HepG2 (cell line): ENCODE measurements at regions not wholly inside any gene's neighbourhood (a gene's known extent, or its start where the extent isn't known, plus 50 kb on each side); places are given as distances from the start of the nearest gene placed in this dataset.

ENCODE experiments used
- ATAC-seq: fragments of 200-7000 bp; cut with Tn5 transposase; 3 replicates; pipeline ENCODE4 v1.9.1; 2020; ENCODE audit warnings: mild to moderate bottlenecking, moderate library complexity
- BruUV-seq: library from RNA; stranded (reverse); fragments of 400-500 nt; replicated peaks from 2 replicates; lab custom pipeline; 2021; lab: Mats Ljungman, UMichigan
- CTCF ChIA-PET: fragments of 300-600 bp; formaldehyde crosslinking; extraction: SDS; loops from one replicate; lab custom pipeline; 2021; ENCODE audit warnings: low total read pairs, inconsistent platforms, low intra/inter-chr PET ratio; lab: Yijun Ruan, JAX
- POLR2A ChIA-PET: fragments of 350-600 bp; sonication (Branson Sonifier 250); formaldehyde crosslinking; loops from one replicate; lab custom pipeline; 2020; ENCODE audit warnings: antibody characterized with exemption, inconsistent platforms; lab: Yijun Ruan, JAX
- DNase-seq: peaks from one replicate; pipeline ENCODE4 v3.0.0-alpha.2; 2015; ENCODE audit warnings: low spot score
- FAIRE-seq: peaks from 3 replicates; lab custom pipeline; 2011; peaks lifted over from hg19 to GRCh38; lab: Jason Lieb, UNC
- H2AFZ ChIP-seq: one replicate; pipeline ENCODE4 v1.6.1; 2011; ENCODE audit warnings: low read length, inconsistent platforms
- H3K27ac ChIP-seq: fragments of 300-600 bp; 3 replicates; pipeline ENCODE4 v1.8.0; 2011; ENCODE audit warnings: mixed run types, mild to moderate bottlenecking, mixed read lengths, low read length, inconsistent platforms; ENCODE audit not compliant: insufficient read depth; ENCODE audit errors: extremely low read length
- H3K27me3 ChIP-seq, 2 experiments: fragments of 200-600 bp in 1 of 2; 2 replicates in 1 of 2; 3 replicates in 1 of 2; pipeline versions ENCODE4 v1.6.0 to v1.8.0; 2011; ENCODE audit warnings: low read length in 2 of 2, mild to moderate bottlenecking in 2 of 2, moderate library complexity in 2 of 2, inconsistent platforms in 1 of 2; ENCODE audit not compliant: insufficient read depth in 2 of 2, control insufficient read depth in 1 of 2
- H3K36me3 ChIP-seq, 2 experiments: fragments of 200-600 bp in 1 of 2; replicated peaks in 1 of 2; 2 replicates in 1 of 2; 3 replicates in 1 of 2; pipeline versions ENCODE4 v1.5.1 to v1.8.0; 2011; ENCODE audit warnings: low read length in 2 of 2, inconsistent platforms in 1 of 2; ENCODE audit not compliant: insufficient read depth in 2 of 2, control insufficient read depth in 1 of 2
- H3K4me1 ChIP-seq: 2 replicates; pipeline ENCODE4 v1.5.1; 2012; ENCODE audit warnings: low read length, inconsistent platforms; ENCODE audit not compliant: insufficient read depth
- H3K4me2 ChIP-seq: 2 replicates; pipeline ENCODE4 v1.6.0; 2011; ENCODE audit warnings: low read depth, low read length, inconsistent platforms
- H3K4me3 ChIP-seq, 3 experiments: fragments of 200-600 bp in 1 of 3; sonication (generic), shearing (Covaris generic) in 1 of 3; replicated peaks in 1 of 3; 2 replicates each; pipeline ENCODE4 v1.5.1; 2011 to 2016; ENCODE audit warnings: low read length in 3 of 3, inconsistent platforms in 2 of 3, low read depth in 2 of 3, mild to moderate bottlenecking in 2 of 3, control low read depth in 1 of 3, mixed read lengths in 1 of 3; ENCODE audit not compliant: insufficient read depth in 1 of 3
- H3K79me2 ChIP-seq: one replicate; pipeline ENCODE4 v1.6.1; 2011; ENCODE audit warnings: low read length, inconsistent platforms; ENCODE audit not compliant: insufficient read depth
- H3K9ac ChIP-seq: 2 replicates; pipeline ENCODE4 v1.6.0; 2011; ENCODE audit warnings: mild to moderate bottlenecking, low read depth, low read length, inconsistent platforms; ENCODE audit not compliant: insufficient read depth
- H3K9me3 ChIP-seq: 2 replicates; pipeline ENCODE4 v1.5.1; 2012; ENCODE audit warnings: mild to moderate bottlenecking, low read length
- H4K20me1 ChIP-seq: 2 replicates; pipeline ENCODE4 v1.6.0; 2011; ENCODE audit warnings: inconsistent platforms, mild to moderate bottlenecking, low read length, moderate library complexity; ENCODE audit not compliant: insufficient read depth
- CCAR2 ChIP-seq: fragments of 200-400 bp; formaldehyde crosslinking; optimal IDR thresholded peaks from 2 replicates; pipeline ENCODE3; 2018; ENCODE audit warnings: low read depth, mild to moderate bottlenecking, low read length, moderate library complexity
- GABPB1 ChIP-seq: IDR thresholded peaks from 2 replicates; pipeline ENCODE4 v1.6.1; 2016; ENCODE audit warnings: mild to moderate bottlenecking, missing genetic modification reagents, moderate library complexity, missing compliant biosample characterization
- HNF4G ChIP-seq, 2 experiments: sonication (generic) in 1 of 2; formaldehyde crosslinking in 1 of 2; IDR thresholded peaks; 2 replicates each; pipeline versions ENCODE4 v1.4.0 to v1.6.1; 2011 to 2020; ENCODE audit warnings: borderline replicate concordance in 2 of 2, low read depth in 2 of 2, mild to moderate bottlenecking in 2 of 2, low read length in 1 of 2, missing genetic modification reagents in 1 of 2, moderate library complexity in 1 of 2
- ISX ChIP-seq: sonication (generic); formaldehyde crosslinking; conservative IDR thresholded peaks from 2 replicates; pipeline ENCODE4 v1.5.0; 2020; ENCODE audit warnings: missing genetic modification reagents
- KDM1A ChIP-seq: IDR thresholded peaks from 2 replicates; pipeline ENCODE4 v1.6.1; 2016; ENCODE audit warnings: missing compliant biosample characterization
- LCORL ChIP-seq, 2 experiments: fragments of 450-650 bp in 1 of 2; sonication (generic) in 1 of 2; formaldehyde crosslinking in 1 of 2; IDR thresholded peaks; 2 replicates each; pipeline versions ENCODE4 v1.5.0 to v1.6.1; 2017 to 2020; ENCODE audit warnings: antibody characterized with exemption in 1 of 2, missing genetic modification reagents in 1 of 2
- MIER3 ChIP-seq: IDR thresholded peaks from 2 replicates; pipeline ENCODE4 v1.6.1; 2016; ENCODE audit warnings: missing compliant biosample characterization, borderline replicate concordance
- SOX5 ChIP-seq: IDR thresholded peaks from 2 replicates; pipeline ENCODE4 v1.6.1; 2016; ENCODE audit warnings: borderline replicate concordance
- ZNF260 ChIP-seq: sonication (generic); formaldehyde crosslinking; IDR thresholded peaks from 2 replicates; pipeline ENCODE4 v1.4.0; 2020; ENCODE audit warnings: missing genetic modification reagents, low read depth, mild to moderate bottlenecking, borderline replicate concordance
- ZNF3 ChIP-seq: IDR thresholded peaks from 2 replicates; pipeline ENCODE4 v1.7.0; 2017; ENCODE audit warnings: inconsistent platforms
- ZNF33B ChIP-seq: sonication (generic); formaldehyde crosslinking; IDR thresholded peaks from 2 replicates; pipeline ENCODE4 v1.5.1; 2020; ENCODE audit warnings: mild to moderate bottlenecking, missing genetic modification reagents
- ZNF749 ChIP-seq: sonication (generic); formaldehyde crosslinking; IDR thresholded peaks from 2 replicates; pipeline ENCODE4 v1.8.0; 2022; ENCODE audit warnings: mild to moderate bottlenecking, missing genetic modification reagents, moderate library complexity, borderline replicate concordance
- WGBS: methylation state at CpG from one replicate; pipeline ENCODE4 v1.1.6; 2017; ENCODE audit warnings: low lambda C conversion rate; 5-methylcytosine and 5-hydroxymethylcytosine counted together
- in situ Hi-C: cut with HindIII; loops from 2 replicates; pipeline ENCODE4 v1.10.0; 2017; ENCODE audit warnings: low pct_unique_long_range_greater_than_20kb; ENCODE audit not compliant: extremely low pct_ligation_motif_present
- intact Hi-C: fragments of 100-400 bp; cut with micrococcal nuclease; formaldehyde crosslinking; loops from one replicate; pipeline ENCODE4 v1.10.0; 2022; ENCODE audit not compliant: unreplicated experiment
- TF ChIP-seq, protein P1 (sequence below): sonication (generic); formaldehyde crosslinking; IDR thresholded peaks from 2 replicates; pipeline ENCODE4 v1.5.0; 2020; ENCODE audit warnings: mild to moderate bottlenecking, low read depth, missing genetic modification reagents, borderline replicate concordance

DNA sequence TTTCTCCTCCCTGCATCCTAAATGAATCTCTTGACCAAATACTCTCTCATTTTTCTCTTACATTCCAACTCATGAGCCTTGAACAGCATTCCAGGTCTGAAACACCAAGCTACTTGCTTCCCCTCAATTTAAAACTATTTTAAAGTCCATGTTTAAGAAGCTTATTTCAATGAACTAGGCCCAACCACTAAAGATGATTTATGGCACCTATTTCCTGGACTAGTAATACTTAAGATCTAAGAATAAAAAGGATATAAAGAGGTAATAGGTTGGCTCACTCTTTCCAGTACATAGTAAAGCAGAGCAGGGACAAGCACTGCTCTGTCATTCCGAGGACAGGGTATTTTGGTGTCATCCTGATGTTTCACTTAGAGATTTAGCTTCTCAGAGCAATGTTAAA is 219.3 kb upstream of the TMCO5A start:
- WGBS, result 0% methylated on average over 1 of the region's 1 CpG
- no peak overlapping the region for H2AFZ ChIP-seq

GRCh38 chr15:37720267-37720666 is 214.2 kb upstream of the TMCO5A start:
- intact Hi-C loops (no loop called here), in situ Hi-C loops (no loop called here)
- H3K27ac ChIP-seq, result no peak overlapping the region
- H3K9me3 ChIP-seq, result no peaks in the 10 kb centered on the region
- H3K79me2 ChIP-seq, result no peaks in the 10 kb centered on the region
- ChIA-PET CTCF (no interaction called here), POLR2A (no interaction called here)
- H2AFZ ChIP-seq, result no peak overlapping the region
- no peaks in the 10 kb centered on the region for H3K4me1 ChIP-seq
- no peak for DNase-seq
- H3K36me3 ChIP-seq, result no peaks in the 10 kb centered on the region
- H3K4me3 ChIP-seq, result no peak overlapping the region
- no TSS peak for BruUV-seq
- FAIRE-seq, result no peak
- TF ChIP-seq ISX (CRISPR knock-in tag), result no peak
- no peak for TF ChIP-seq LCORL (IDR thresholded peaks at IDR 0.05)
- TF ChIP-seq LCORL (CRISPR knock-in tag; IDR thresholded peaks at IDR 0.05), result no peak
- no peak for TF ChIP-seq KDM1A (CRISPR knock-in tag)
- no peak for TF ChIP-seq CCAR2
- no peak for ATAC-seq
- no peaks in the 10 kb centered on the region for H3K27me3 ChIP-seq
- H4K20me1 ChIP-seq, result no peaks in the 10 kb centered on the region
- WGBS, result 22% methylated on average over 9 of the region's 9 CpGs
- H3K4me2 ChIP-seq, result no peak overlapping the region
- H3K9ac ChIP-seq, result no peak overlapping the region

More for the DNA sequence above, 219.3 kb upstream of the TMCO5A start:
- POLR2A ChIA-PET, result no interaction called here
- Histone ChIP-seq H3K9ac (no peak overlapping the region), H3K79me2 (no peaks in the 10 kb centered on the region), H3K27me3 (no peaks in the 10 kb centered on the region), H3K4me2 (no peak overlapping the region), H3K4me1 (no peaks in the 10 kb centered on the region), H3K36me3 (no peaks in the 10 kb centered on the region), H4K20me1 (no peaks in the 10 kb centered on the region), H3K27ac (no peak overlapping the region), H3K9me3 (peaks cover 16% of the 10 kb centered on the region)
- intact Hi-C loops (no loop called here), in situ Hi-C loops (no loop called here)
- CTCF ChIA-PET, result no interaction called here
- no peak for FAIRE-seq
- no TSS peak for BruUV-seq
- TF ChIP-seq ZNF33B (CRISPR knock-in tag) (no peak), ZNF3 (CRISPR knock-in tag) (no peak), GABPB1 (CRISPR knock-in tag) (no peak), MIER3 (CRISPR knock-in tag) (no peak), ZNF260 (CRISPR knock-in tag) (no peak), HNF4G (IDR thresholded peaks at IDR 0.05; ENCODE audit: borderline replicate concordance, low read depth, low read length) (no peak), HNF4G (CRISPR knock-in tag; IDR thresholded peaks at IDR 0.05; ENCODE audit: borderline replicate concordance, low read depth) (no peak), ZNF749 (CRISPR knock-in tag) (no peak), SOX5 (CRISPR knock-in tag) (no peak)
- TF ChIP-seq, protein P1, sequence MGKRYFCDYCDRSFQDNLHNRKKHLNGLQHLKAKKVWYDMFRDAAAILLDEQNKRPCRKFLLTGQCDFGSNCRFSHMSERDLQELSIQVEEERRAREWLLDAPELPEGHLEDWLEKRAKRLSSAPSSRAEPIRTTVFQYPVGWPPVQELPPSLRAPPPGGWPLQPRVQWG (CRISPR knock-in tag), result no peak
- TF ChIP-seq, all 625 proteins: peak for 0
- DNase-seq (no peak), ATAC-seq (no peak)
- no peak overlapping the region for H3K4me3 ChIP-seq
